Choroid plexus epithelial cell (primary cell): ENCODE measurements at regions not wholly inside any gene's neighbourhood (a gene's known extent, or its start where the extent isn't known, plus 50 kb on each side); places are given as distances from the start of the nearest gene placed in this dataset.

Source experiments
- DNase-seq: peaks from one replicate; pipeline ENCODE4 v3.0.0-alpha.2; 2010; ENCODE audit warnings: low read depth
- H3K4me3 ChIP-seq: 2 replicates; pipeline ENCODE4 v1.5.1; 2011; ENCODE audit warnings: low read depth, mild to moderate bottlenecking, control low read depth, low read length, moderate library complexity
- TF ChIP-seq, protein P1 (sequence below): conservative IDR thresholded peaks from 2 replicates; pipeline ENCODE4 v1.5.1; 2011; ENCODE audit warnings: low read depth, mild to moderate bottlenecking, control low read depth, inconsistent platforms, low read length, moderate library complexity

- H3K4me3 ChIP-seq, result no peak overlapping the region
- TF ChIP-seq, protein P1, sequence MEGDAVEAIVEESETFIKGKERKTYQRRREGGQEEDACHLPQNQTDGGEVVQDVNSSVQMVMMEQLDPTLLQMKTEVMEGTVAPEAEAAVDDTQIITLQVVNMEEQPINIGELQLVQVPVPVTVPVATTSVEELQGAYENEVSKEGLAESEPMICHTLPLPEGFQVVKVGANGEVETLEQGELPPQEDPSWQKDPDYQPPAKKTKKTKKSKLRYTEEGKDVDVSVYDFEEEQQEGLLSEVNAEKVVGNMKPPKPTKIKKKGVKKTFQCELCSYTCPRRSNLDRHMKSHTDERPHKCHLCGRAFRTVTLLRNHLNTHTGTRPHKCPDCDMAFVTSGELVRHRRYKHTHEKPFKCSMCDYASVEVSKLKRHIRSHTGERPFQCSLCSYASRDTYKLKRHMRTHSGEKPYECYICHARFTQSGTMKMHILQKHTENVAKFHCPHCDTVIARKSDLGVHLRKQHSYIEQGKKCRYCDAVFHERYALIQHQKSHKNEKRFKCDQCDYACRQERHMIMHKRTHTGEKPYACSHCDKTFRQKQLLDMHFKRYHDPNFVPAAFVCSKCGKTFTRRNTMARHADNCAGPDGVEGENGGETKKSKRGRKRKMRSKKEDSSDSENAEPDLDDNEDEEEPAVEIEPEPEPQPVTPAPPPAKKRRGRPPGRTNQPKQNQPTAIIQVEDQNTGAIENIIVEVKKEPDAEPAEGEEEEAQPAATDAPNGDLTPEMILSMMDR, result no peak
- no peak for DNase-seq
These were observed 73.4 kb upstream of the TTC34 start for GRCh38 chr1:2874607-2875480.

DNA sequence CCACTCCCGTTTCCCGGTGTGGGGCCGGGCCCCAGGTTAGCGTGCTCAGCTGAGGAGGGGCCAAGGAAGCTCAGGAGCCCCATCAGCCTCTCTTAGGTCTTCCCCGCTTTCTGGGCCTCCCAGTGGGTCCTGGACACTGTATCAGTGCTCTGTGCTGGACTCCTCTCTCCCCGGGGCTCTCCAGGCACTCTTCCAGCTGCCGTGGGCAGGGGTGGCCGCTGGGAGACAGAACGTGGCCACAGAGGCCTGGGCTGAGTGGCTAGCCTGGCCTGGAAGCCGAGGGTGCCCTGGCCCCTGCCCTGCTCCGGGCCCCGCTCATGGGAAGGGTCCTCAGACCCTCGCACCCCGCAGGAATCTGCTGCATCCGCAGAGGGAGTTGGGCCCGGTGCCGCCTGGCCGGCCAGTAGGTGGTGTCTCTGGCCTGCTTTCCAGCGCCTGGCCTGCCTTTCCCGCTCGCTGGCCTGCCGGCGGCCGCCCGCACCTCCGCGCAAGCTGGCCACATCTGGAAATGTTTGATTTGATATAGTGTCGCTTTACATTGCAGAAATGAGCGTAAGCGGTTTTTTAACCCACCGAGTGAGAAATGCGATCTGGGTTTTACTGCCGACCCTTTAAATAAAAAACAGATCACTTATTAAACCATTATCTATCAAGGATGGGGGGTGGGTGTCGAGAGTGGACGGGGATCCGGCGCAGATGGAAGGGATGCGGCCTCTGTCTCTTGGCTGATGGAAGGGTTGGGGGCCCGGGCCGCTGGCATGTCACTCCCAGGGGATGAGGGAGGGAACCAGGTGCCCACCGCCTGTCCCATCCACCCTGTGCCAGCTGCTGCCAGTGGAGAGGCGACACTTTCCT, 74.4 kb upstream of the TTC34 start:
- no peak overlapping the region for H3K4me3 ChIP-seq
- peak; percentile 16 for DNase-seq
- TF ChIP-seq, protein P1, result peak; percentile 43

DNA sequence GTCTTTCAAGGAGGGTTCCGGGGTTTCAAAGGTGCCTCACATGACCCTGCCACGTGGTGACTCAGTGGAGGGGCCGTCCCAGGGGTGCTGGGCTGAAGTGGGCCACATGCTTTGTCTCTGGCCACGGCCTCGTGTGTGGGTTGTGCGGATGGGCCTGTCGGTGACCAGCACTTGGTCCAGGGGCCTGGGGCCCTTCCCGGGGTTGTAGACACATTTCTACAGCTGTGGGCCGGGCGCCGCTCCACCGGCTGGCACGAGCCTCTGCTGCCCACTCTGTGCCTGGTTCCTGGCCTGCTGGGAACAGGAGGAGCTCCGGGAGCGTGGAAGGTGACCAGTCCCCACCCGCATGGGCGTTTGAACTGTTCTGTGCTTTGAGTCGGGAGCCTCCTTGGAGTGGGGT, 75.4 kb upstream of the TTC34 start:
- no peak overlapping the region for H3K4me3 ChIP-seq
- TF ChIP-seq, protein P1, result no peak
- DNase-seq, result no peak

DNA sequence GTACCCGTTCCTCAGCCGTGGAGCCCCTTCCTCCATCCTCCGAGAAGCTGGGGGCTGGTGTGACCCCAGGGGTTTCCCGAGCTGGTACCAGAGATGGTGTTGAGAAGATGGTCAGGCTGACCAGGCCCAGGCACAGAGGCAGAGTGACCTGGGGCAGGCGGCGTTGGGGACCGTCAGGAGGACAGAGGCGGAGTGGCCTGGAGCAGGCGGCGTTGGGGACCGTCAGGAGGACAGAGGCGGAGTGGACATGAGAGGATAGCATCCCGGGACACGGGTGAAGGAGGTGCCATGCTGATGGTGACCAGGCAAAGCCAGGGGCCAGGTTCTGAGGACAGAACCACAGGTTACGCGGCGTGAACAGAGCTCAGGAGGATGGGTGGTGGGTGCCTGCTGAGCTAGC, 75.9 kb upstream of the TTC34 start:
- TF ChIP-seq, protein P1, result no peak
- no peak for DNase-seq
- H3K4me3 ChIP-seq, result no peak overlapping the region

- no peak overlapping the region for H3K4me3 ChIP-seq
- TF ChIP-seq, protein P1, result no peak
- DNase-seq, result no peak
These were observed 77.1 kb upstream of the TTC34 start for GRCh38 chr1:2878591-2878990.

- no peak for DNase-seq
- TF ChIP-seq, protein P1, result no peak
- H3K4me3 ChIP-seq, result no peak overlapping the region
These were observed 77.5 kb upstream of the TTC34 start for GRCh38 chr1:2879026-2879425.
